Suprapubic skin (tissue), 4 donors: ENCODE measurements at regions not wholly inside any gene's neighbourhood (a gene's known extent, or its start where the extent isn't known, plus 50 kb on each side); places are given as distances from the start of the nearest gene placed in this dataset.

Experiments
- CTCF ChIP-seq, 2 donors: fragments of 200-600 bp in 1 of 2; fragments of 450-650 bp in 1 of 2; sonication (generic) in 1 of 2; IDR thresholded peaks; one replicate each; pipeline ENCODE4 v1.5.1; 2016 to 2019; ENCODE audit warnings: antibody characterized with exemption in 2 of 2, mild to moderate bottlenecking in 1 of 2, moderate library complexity in 1 of 2
- EP300 ChIP-seq: sonication (generic); formaldehyde crosslinking; IDR thresholded peaks from one replicate; pipeline ENCODE4 v1.6.1; 2017; ENCODE audit warnings: antibody characterized with exemption
- POLR2A ChIP-seq, 2 donors: fragments of 450-650 bp; IDR thresholded peaks; one replicate each; pipeline ENCODE4 v1.6.1; 2017; ENCODE audit warnings: antibody characterized with exemption in 2 of 2, mild to moderate bottlenecking in 2 of 2, moderate library complexity in 2 of 2
- POLR2AphosphoS5 ChIP-seq, 3 donors: sonication (generic); formaldehyde crosslinking; IDR thresholded peaks; one replicate each; pipeline ENCODE4 v1.6.1; 2017; ENCODE audit warnings: antibody characterized with exemption in 3 of 3

- TF ChIP-seq CTCF (IDR thresholded peaks at IDR 0.05), result no peak
- TF ChIP-seq POLR2A (IDR thresholded peaks at IDR 0.05), result no peak
- no peak for TF ChIP-seq POLR2AphosphoS5 (IDR thresholded peaks at IDR 0.05)
- no peak for TF ChIP-seq EP300
Observed at GRCh38 chr2:15799432-15799827, 140.9 kb upstream of the MYCN start.
